PC-9 (cell line): ENCODE measurements at regions not wholly inside any gene's neighbourhood (a gene's known extent, or its start where the extent isn't known, plus 50 kb on each side); places are given as distances from the start of the nearest gene placed in this dataset.
"Not testable (repeated sequence)": the region's sequence is repeated elsewhere in the genome, so short reads cannot be mapped to it uniquely, and the experiment has no call there.

Source experiments
- BruUV-seq: library from RNA; stranded (reverse); fragments of 400-500 nt; replicated peaks from 2 replicates; lab custom pipeline; 2021; lab: Mats Ljungman, UMichigan
- CTCF ChIA-PET: fragments of 300-600 bp; sonication (Branson Sonifier 250); formaldehyde crosslinking; loops from one replicate; lab custom pipeline; 2022; ENCODE audit warnings: antibody characterized with exemption; lab: Charles Lee
- POLR2A ChIA-PET: fragments of 300-600 bp; sonication (Branson Sonifier 250); formaldehyde crosslinking; loops from one replicate; lab custom pipeline; 2022; ENCODE audit warnings: antibody characterized with exemption; ENCODE audit not compliant: unreplicated experiment; lab: Charles Lee
- DNase-seq, 2 experiments: peaks; one replicate each; pipeline versions ENCODE4 v3.0.0 to v3.0.0-alpha.2; 2015 to 2022; ENCODE audit warnings: mixed read lengths in 1 of 2
- H2AFZ ChIP-seq: fragments of 200-600 bp; sonication (generic); 2 replicates; pipeline ENCODE4 v1.8.1; 2017; ENCODE audit warnings: antibody characterized with exemption
- H3F3A ChIP-seq: fragments of 200-600 bp; sonication (generic); 2 replicates; pipeline ENCODE4 v1.8.1; 2017; ENCODE audit warnings: antibody characterized with exemption, mild to moderate bottlenecking, low read depth; ENCODE audit not compliant: insufficient read depth
- H3K27ac ChIP-seq: fragments of 200-600 bp; sonication (generic); 2 replicates; pipeline ENCODE4 v1.6.1; 2016; ENCODE audit warnings: mixed run types
- H3K27me3 ChIP-seq: fragments of 200-600 bp; sonication (generic); 2 replicates; pipeline ENCODE4 v1.6.1; 2016; ENCODE audit warnings: low read depth, mixed run types; ENCODE audit not compliant: insufficient read depth
- H3K36me3 ChIP-seq: fragments of 200-600 bp; sonication (generic); 2 replicates; pipeline ENCODE4 v1.6.1; 2016; ENCODE audit warnings: low read depth, mixed run types
- H3K4me1 ChIP-seq: fragments of 200-600 bp; sonication (generic); replicated peaks from 2 replicates; pipeline ENCODE4 v1.6.1; 2016; ENCODE audit warnings: mixed run types; ENCODE audit not compliant: insufficient read depth
- H3K4me2 ChIP-seq: fragments of 200-600 bp; sonication (generic); 2 replicates; pipeline ENCODE4 v1.6.1; 2017; ENCODE audit warnings: mixed run types
- H3K4me3 ChIP-seq: fragments of 200-600 bp; sonication (generic); 2 replicates; pipeline ENCODE4 v1.6.1; 2016; ENCODE audit warnings: mixed run types
- H3K79me2 ChIP-seq: fragments of 200-600 bp; sonication (generic); 2 replicates; pipeline ENCODE4 v1.6.1; 2017; ENCODE audit warnings: low read depth, mixed run types
- H3K9me2 ChIP-seq: fragments of 200-600 bp; sonication (generic); 2 replicates; pipeline ENCODE4 v1.8.1; 2017; ENCODE audit warnings: mild to moderate bottlenecking; ENCODE audit not compliant: insufficient read depth
- H3K9me3 ChIP-seq: fragments of 200-600 bp; sonication (generic); 2 replicates; pipeline ENCODE4 v1.8.1; 2016; ENCODE audit warnings: low read depth; ENCODE audit not compliant: insufficient read depth
- H4K20me1 ChIP-seq: fragments of 200-600 bp; sonication (generic); 2 replicates; pipeline ENCODE4 v1.8.1; 2017; ENCODE audit not compliant: insufficient read depth
- CTCF ChIP-seq: fragments of 200-600 bp; sonication (generic); conservative IDR thresholded peaks from 2 replicates; pipeline ENCODE4 v1.6.1; 2017; ENCODE audit warnings: mixed run types, antibody characterized with exemption, mild to moderate bottlenecking, moderate library complexity
- EZH2 ChIP-seq: fragments of 200-600 bp; sonication (generic); IDR thresholded peaks from 2 replicates; pipeline ENCODE4 v1.8.0; 2017; ENCODE audit warnings: antibody characterized with exemption, low read depth
- intact Hi-C: fragments of 100-400 bp; cut with micrococcal nuclease; formaldehyde crosslinking; loops from one replicate; pipeline ENCODE4 v1.10.0; 2022; ENCODE audit not compliant: unreplicated experiment

DNA sequence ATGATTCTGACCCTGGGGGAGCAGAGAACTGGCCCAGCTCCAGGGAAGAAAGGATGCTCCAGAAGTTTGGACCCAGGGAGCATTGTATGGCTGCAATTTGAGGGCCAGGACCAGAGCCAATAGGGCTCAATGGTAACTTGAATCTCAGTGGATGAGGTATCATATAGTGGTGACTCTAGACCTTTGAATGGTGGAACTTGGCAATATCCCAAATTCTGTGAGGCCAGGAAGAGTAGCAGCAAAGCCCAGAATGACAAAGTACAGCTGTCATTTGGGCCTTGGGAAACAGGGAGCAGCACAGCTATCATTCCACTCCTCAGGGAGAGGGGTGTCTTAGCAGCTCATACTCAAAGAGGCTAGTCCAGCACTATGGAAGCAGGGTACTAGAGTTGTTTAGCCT, 332.9 kb upstream of the RBMS1 start:
- Histone ChIP-seq H3K9me2 (no peaks in the 10 kb centered on the region), H3K27ac (no peak overlapping the region), H3K36me3 (no peaks in the 10 kb centered on the region), H3K9me3 (0 out of 2 replicates have a peak, but pooled peaks cover 4% of the 10 kb centered on the region), H4K20me1 (no peaks in the 10 kb centered on the region), H3K79me2 (no peaks in the 10 kb centered on the region), H3K4me2 (no peak overlapping the region), H3F3A (no peaks in the 10 kb centered on the region), H3K4me1 (no peaks in the 10 kb centered on the region), H3K4me3 (no peak overlapping the region), H2AFZ (no peak overlapping the region), H3K27me3 (no peaks in the 10 kb centered on the region)
- POLR2A ChIA-PET = interaction anchor here (0.6 kb wide), 1 partner anchor 491 kb away, joined by 5 read pairs; no protein-coding TSS in a partner anchor
- no TSS peak for BruUV-seq
- intact Hi-C loops = no loop called here
- no peak for TF ChIP-seq CTCF
- TF ChIP-seq EZH2 = no peak
- CTCF ChIA-PET = no interaction called here
- no peak for DNase-seq

- no peak overlapping the region for H3K27ac ChIP-seq
- H3F3A ChIP-seq = no peaks in the 10 kb centered on the region
- no TSS peak for BruUV-seq
- H3K4me2 ChIP-seq = no peak overlapping the region
- ChIA-PET POLR2A (no interaction called here), CTCF (no interaction called here)
- no peaks in the 10 kb centered on the region for H4K20me1 ChIP-seq
- H3K4me1 ChIP-seq = no peaks in the 10 kb centered on the region
- no peak overlapping the region for H3K4me3 ChIP-seq
- TF ChIP-seq EZH2 (no peak), CTCF (no peak)
- no peaks in the 10 kb centered on the region for H3K9me2 ChIP-seq
- H3K79me2 ChIP-seq = no peaks in the 10 kb centered on the region
- intact Hi-C loops = no loop called here
- no peak overlapping the region for H2AFZ ChIP-seq
- H3K9me3 ChIP-seq = 0 out of 2 replicates have a peak, but pooled peaks cover 4% of the 10 kb centered on the region
- H3K36me3 ChIP-seq = no peaks in the 10 kb centered on the region
- no peak for DNase-seq
- H3K27me3 ChIP-seq = no peaks in the 10 kb centered on the region
Observed at GRCh38 chr2:160828076-160828475, 332.2 kb upstream of the TANK start.

GRCh38 chr2:160832381-160832780, 327.8 kb upstream of the TANK start:
- H2AFZ ChIP-seq, H4K20me1 ChIP-seq, H3K4me1 ChIP-seq, H3K27me3 ChIP-seq, H3K4me3 ChIP-seq, H3K9me3 ChIP-seq, H3K4me2 ChIP-seq, H3K9me2 ChIP-seq, H3F3A ChIP-seq, H3K27ac ChIP-seq, BruUV-seq, CTCF ChIA-PET, DNase-seq, H3K36me3 ChIP-seq, H3K79me2 ChIP-seq, intact Hi-C loops, POLR2A ChIA-PET: not testable (repeated sequence)

DNA sequence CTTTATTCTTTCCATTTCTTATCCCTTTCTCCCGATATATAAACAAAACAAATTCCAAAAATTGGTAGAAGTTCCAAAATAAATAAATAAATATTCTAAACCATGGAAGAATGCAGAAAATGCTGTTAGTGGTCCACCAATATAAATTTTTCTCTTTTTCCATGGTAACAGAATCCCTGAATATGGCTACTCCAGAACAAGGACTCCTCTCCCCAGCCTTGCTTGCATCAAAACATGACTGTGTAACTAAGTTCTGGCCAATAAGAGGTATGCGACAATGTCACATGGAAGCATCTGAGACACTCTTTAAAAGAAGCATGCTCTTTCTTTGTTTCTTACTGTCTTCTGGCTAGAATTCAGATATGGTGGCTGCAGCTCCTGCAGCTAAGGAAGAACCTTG, 325.1 kb upstream of the TANK start:
- no peaks in the 10 kb centered on the region for H4K20me1 ChIP-seq
- ChIA-PET POLR2A (no interaction called here), CTCF (no interaction called here)
- intact Hi-C loops = no loop called here
- no peaks in the 10 kb centered on the region for H3K27me3 ChIP-seq
- H3K9me3 ChIP-seq = no peaks in the 10 kb centered on the region
- H3K4me1 ChIP-seq = no peaks in the 10 kb centered on the region
- no peaks in the 10 kb centered on the region for H3F3A ChIP-seq
- no peak overlapping the region for H3K4me2 ChIP-seq
- H3K9me2 ChIP-seq = no peaks in the 10 kb centered on the region
- BruUV-seq = no TSS peak
- no peaks in the 10 kb centered on the region for H3K79me2 ChIP-seq
- H3K4me3 ChIP-seq = no peak overlapping the region
- no peak overlapping the region for H2AFZ ChIP-seq
- H3K36me3 ChIP-seq = no peaks in the 10 kb centered on the region
- TF ChIP-seq EZH2 (no peak), CTCF (no peak)
- no peak overlapping the region for H3K27ac ChIP-seq
- no peak for DNase-seq
